Panc1 (cell line): ENCODE measurements at regions not wholly inside any gene's neighbourhood (a gene's known extent, or its start where the extent isn't known, plus 50 kb on each side); places are given as distances from the start of the nearest gene placed in this dataset.

Source experiments
- ATAC-seq: fragments of 200-7000 bp; cut with Tn5 transposase; 2 replicates; pipeline ENCODE4 v1.9.1; 2020; ENCODE audit warnings: mild to moderate bottlenecking, moderate library complexity
- BruUV-seq: library from RNA; stranded (reverse); fragments of 400-500 nt; replicated peaks from 2 replicates; lab custom pipeline; 2021; lab: Mats Ljungman, UMichigan
- CTCF ChIA-PET: fragments of 300-600 bp; sonication (Branson Sonifier 250); formaldehyde crosslinking; loops from one replicate; lab custom pipeline; 2022; ENCODE audit warnings: antibody characterized with exemption; lab: Charles Lee
- POLR2A ChIA-PET: fragments of 300-600 bp; sonication (Branson Sonifier 250); formaldehyde crosslinking; loops from one replicate; lab custom pipeline; 2022; ENCODE audit warnings: antibody characterized with exemption; lab: Charles Lee
- DNase-seq: peaks from one replicate; pipeline ENCODE4 v3.0.0-alpha.2; 2010; ENCODE audit warnings: low read depth, low spot score
- H3K27ac ChIP-seq: 2 replicates; pipeline ENCODE4 v1.5.1; 2011; ENCODE audit warnings: mild to moderate bottlenecking, low read length, inconsistent platforms
- H3K27me3 ChIP-seq: fragments of 200-500 bp; sonication (Bioruptor generic); 2 replicates; pipeline ENCODE4 v1.6.0; 2014; ENCODE audit warnings: low read length, inconsistent platforms; ENCODE audit not compliant: control insufficient read depth, insufficient read depth
- H3K36me3 ChIP-seq: fragments of 200-500 bp; sonication (Bioruptor generic); 2 replicates; pipeline ENCODE4 v1.5.1; 2014; ENCODE audit warnings: inconsistent platforms, mild to moderate bottlenecking, low read length, moderate library complexity; ENCODE audit not compliant: control insufficient read depth, insufficient read depth
- H3K4me1 ChIP-seq: 2 replicates; pipeline ENCODE4 v1.5.1; 2011; ENCODE audit warnings: inconsistent platforms, mild to moderate bottlenecking, low read length, moderate library complexity; ENCODE audit not compliant: control insufficient read depth, insufficient read depth
- H3K4me3 ChIP-seq, 2 experiments: 2 replicates each; pipeline ENCODE4 v1.5.1; 2011 to 2012; ENCODE audit warnings: low read depth in 2 of 2, low read length in 2 of 2, mild to moderate bottlenecking in 2 of 2, inconsistent platforms in 1 of 2, moderate library complexity in 1 of 2
- H3K9me3 ChIP-seq: fragments of 200-500 bp; sonication (Bioruptor generic); 2 replicates; pipeline ENCODE4 v1.5.1; 2014; ENCODE audit warnings: low read depth, mild to moderate bottlenecking, inconsistent platforms, low read length, moderate library complexity; ENCODE audit not compliant: control insufficient read depth, insufficient read depth
- CTCF ChIP-seq: fragments of 450-650 bp; IDR thresholded peaks from 2 replicates; pipeline ENCODE4 v1.5.1; 2017; ENCODE audit warnings: mild to moderate bottlenecking
- POLR2AphosphoS5 ChIP-seq: IDR thresholded peaks from 2 replicates; pipeline ENCODE4 v1.6.1; 2012; ENCODE audit warnings: mild to moderate bottlenecking, low read depth, low read length, moderate library complexity
- REST ChIP-seq, 2 experiments: IDR thresholded peaks; 2 replicates each; pipeline ENCODE4 v1.6.1; 2011 to 2012; ENCODE audit warnings: low read depth in 2 of 2, control low read depth in 1 of 2, low read length in 1 of 2, mild to moderate bottlenecking in 1 of 2, moderate library complexity in 1 of 2; ENCODE audit not compliant: insufficient read depth in 1 of 2
- SIN3A ChIP-seq: IDR thresholded peaks from 2 replicates; pipeline ENCODE4 v1.6.1; 2012; ENCODE audit warnings: low read depth, mild to moderate bottlenecking, low read length, moderate library complexity, borderline replicate concordance; ENCODE audit not compliant: insufficient read depth
- TCF7L2 ChIP-seq: IDR thresholded peaks from 2 replicates; pipeline ENCODE4 v1.6.1; 2011; ENCODE audit warnings: mild to moderate bottlenecking, low read depth, low read length, inconsistent platforms
- in situ Hi-C: cut with HindIII; loops from 2 replicates; pipeline ENCODE4 v1.10.0; 2016; ENCODE audit warnings: low sequenced_read_pairs, low pct_unique_long_range_greater_than_20kb
- intact Hi-C: fragments of 100-400 bp; cut with micrococcal nuclease; formaldehyde crosslinking; loops from one replicate; pipeline ENCODE4 v1.10.0; 2022; ENCODE audit not compliant: unreplicated experiment

- ATAC-seq = no peak
- ChIA-PET CTCF (no interaction called here), POLR2A (no interaction called here)
- intact Hi-C loops (no loop called here), in situ Hi-C loops (no loop called here)
- no peak overlapping the region for H3K27ac ChIP-seq
- H3K4me1 ChIP-seq = no peaks in the 10 kb centered on the region
- TF ChIP-seq REST (IDR thresholded peaks at IDR 0.05; ENCODE audit: insufficient read depth in 1 of 2, low read depth in 2 of 2, low read length in 1 of 2) (no peak), SIN3A (no peak), POLR2AphosphoS5 (no peak), TCF7L2 (no peak), CTCF (no peak)
- no TSS peak for BruUV-seq
- H3K27me3 ChIP-seq = no peaks in the 10 kb centered on the region
- no peaks in the 10 kb centered on the region for H3K36me3 ChIP-seq
- no peak overlapping the region for H3K4me3 ChIP-seq
- no peak for DNase-seq
- no peaks in the 10 kb centered on the region for H3K9me3 ChIP-seq
Observed at GRCh38 chr4:78689700-78690323, 86.3 kb upstream of the BMP2K start.

- CTCF ChIA-PET = no interaction called here
Observed at GRCh38 chr4:78691334-78691754, 84.8 kb upstream of the BMP2K start.

More at GRCh38 chr4:78691334-78691754, 84.8 kb upstream of the BMP2K start:
- no TSS peak for BruUV-seq
- POLR2A ChIA-PET = no interaction called here
- TF ChIP-seq REST (IDR thresholded peaks at IDR 0.05; ENCODE audit: insufficient read depth in 1 of 2, low read depth in 2 of 2, low read length in 1 of 2) = no peak
- no peak for TF ChIP-seq POLR2AphosphoS5
- no peak for TF ChIP-seq CTCF
- no peak for TF ChIP-seq TCF7L2
- no peak for TF ChIP-seq SIN3A
- Histone ChIP-seq H3K4me1 (no peaks in the 10 kb centered on the region), H3K27me3 (no peaks in the 10 kb centered on the region), H3K36me3 (no peaks in the 10 kb centered on the region), H3K27ac (no peak overlapping the region), H3K9me3 (no peaks in the 10 kb centered on the region), H3K4me3 (no peak overlapping the region)
- in situ Hi-C loops (no loop called here), intact Hi-C loops (no loop called here)
- ATAC-seq (no peak), DNase-seq (no peak)
